ENCODE measurements at regions not wholly inside any gene's neighbourhood (a gene's known extent, or its start where the extent isn't known, plus 50 kb on each side); places are given as distances from the start of the nearest gene placed in this dataset.

DNA sequence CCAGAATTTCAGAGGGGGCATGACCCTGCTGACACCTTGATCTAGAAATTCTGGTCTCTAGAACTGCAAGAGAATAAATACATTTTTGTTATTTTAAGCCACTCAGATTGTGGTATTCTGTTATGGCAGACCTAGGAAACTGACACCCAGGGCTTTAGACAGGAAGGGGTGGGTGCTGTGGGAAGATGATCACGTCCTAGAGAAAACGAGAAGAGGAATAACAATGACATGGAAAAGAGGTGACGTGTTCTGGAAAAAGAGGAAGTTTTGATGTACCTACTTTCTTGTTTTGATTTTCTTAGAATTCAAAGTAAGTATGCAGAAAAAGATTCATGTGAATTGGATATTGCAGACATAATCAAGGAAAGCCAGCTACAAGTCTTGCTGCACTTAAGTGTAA lies 232.9 kb upstream of the RUNX1 start:
- Histone ChIP-seq H4K8ac (replicated peaks; ENCODE audit: insufficient read length, low read depth, low read length) (no peak overlapping the region), H2AK5ac (ENCODE audit: insufficient read length, low read length) (no peak overlapping the region), H3K4me2 (ENCODE audit: insufficient read depth, insufficient read length, low read length) (no peak overlapping the region), H3K18ac (ENCODE audit: insufficient read length, low read depth, low read length) (no peak overlapping the region), H3K23ac (ENCODE audit: insufficient read length, low read depth, low read length) (no peak overlapping the region), H3K14ac (ENCODE audit: insufficient read depth, low read length) (no peak overlapping the region), H3T11ph (ENCODE audit: low read length) (no peak overlapping the region), H3K9ac (ENCODE audit: extremely low read depth, insufficient read length, low read length) (no peak overlapping the region), H2BK20ac (ENCODE audit: low read depth, low read length, poor library complexity, severe bottlenecking) (no peak overlapping the region), H3K9me3 (ENCODE audit: control insufficient read depth, low read depth, low read length) (no peaks in the 10 kb centered on the region), H3K27ac (ENCODE audit: insufficient read length, low read depth, low read length) (no peak overlapping the region), H3K23me2 (ENCODE audit: insufficient read length, low read depth, low read length, poor library complexity, severe bottlenecking) (no peaks in the 10 kb centered on the region), H2BK120ac (ENCODE audit: low read depth, low read length, poor library complexity, severe bottlenecking) (no peak overlapping the region), H4K20me1 (ENCODE audit: control insufficient read depth, insufficient read depth, insufficient read length) (no peaks in the 10 kb centered on the region), H2AFZ (ENCODE audit: low read length) (no peak overlapping the region), H3K79me2 (ENCODE audit: insufficient read depth, low read length) (no peaks in the 10 kb centered on the region), H3K4ac (ENCODE audit: low read depth, low read length) (no peak overlapping the region), H3K27me3 (ENCODE audit: insufficient read depth, low read length) (no peaks in the 10 kb centered on the region), H4K91ac (ENCODE audit: insufficient read length, low read depth, low read length) (no peak overlapping the region), H3K4me1 (ENCODE audit: insufficient read depth, low read length) (no peaks in the 10 kb centered on the region), H3K56ac (ENCODE audit: insufficient read length, low read depth, low read length) (no peak overlapping the region), H2BK15ac (ENCODE audit: low read depth, low read length) (no peak overlapping the region), H2BK12ac (ENCODE audit: insufficient read length, low read depth, low read length) (no peak overlapping the region), H3K79me1 (ENCODE audit: insufficient read depth, low read depth, low read length, poor library complexity, severe bottlenecking) (no peaks in the 10 kb centered on the region), H4K5ac (ENCODE audit: insufficient read length, low read depth, low read length) (no peak overlapping the region), H2BK5ac (ENCODE audit: insufficient read length, low read length) (no peak overlapping the region)
- Mint-ChIP-seq H3K4me3 (no peak overlapping the region), H3K27ac (no peak overlapping the region; a peak in 1 of 7 replicates), H3K27me3 (ENCODE audit: low read depth) (no peaks in the 10 kb centered on the region), H3K4me1 (peaks cover 7 to 12% of the 10 kb centered on the region in 2 experiments), H3K9me3 (peaks cover 5 to 7% of the 10 kb centered on the region in 2 experiments; a peak in 2 of 5 replicates), H3K36me3 (ENCODE audit: insufficient read depth in 1 of 3, low read depth in 3 of 3) (peaks cover 0 to 2% (median 0%) of the 10 kb centered on the region in 3 experiments; a peak in 1 of 7 replicates)
- TF ChIP-seq, protein P1, sequence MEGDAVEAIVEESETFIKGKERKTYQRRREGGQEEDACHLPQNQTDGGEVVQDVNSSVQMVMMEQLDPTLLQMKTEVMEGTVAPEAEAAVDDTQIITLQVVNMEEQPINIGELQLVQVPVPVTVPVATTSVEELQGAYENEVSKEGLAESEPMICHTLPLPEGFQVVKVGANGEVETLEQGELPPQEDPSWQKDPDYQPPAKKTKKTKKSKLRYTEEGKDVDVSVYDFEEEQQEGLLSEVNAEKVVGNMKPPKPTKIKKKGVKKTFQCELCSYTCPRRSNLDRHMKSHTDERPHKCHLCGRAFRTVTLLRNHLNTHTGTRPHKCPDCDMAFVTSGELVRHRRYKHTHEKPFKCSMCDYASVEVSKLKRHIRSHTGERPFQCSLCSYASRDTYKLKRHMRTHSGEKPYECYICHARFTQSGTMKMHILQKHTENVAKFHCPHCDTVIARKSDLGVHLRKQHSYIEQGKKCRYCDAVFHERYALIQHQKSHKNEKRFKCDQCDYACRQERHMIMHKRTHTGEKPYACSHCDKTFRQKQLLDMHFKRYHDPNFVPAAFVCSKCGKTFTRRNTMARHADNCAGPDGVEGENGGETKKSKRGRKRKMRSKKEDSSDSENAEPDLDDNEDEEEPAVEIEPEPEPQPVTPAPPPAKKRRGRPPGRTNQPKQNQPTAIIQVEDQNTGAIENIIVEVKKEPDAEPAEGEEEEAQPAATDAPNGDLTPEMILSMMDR (conservative IDR thresholded peaks at IDR 0.05), result no peak
- no CpG with 5 or more reads among the region's 3 CpGs for WGBS (ENCODE audit: extremely low coverage, insufficient read length, low lambda C conversion rate)
- no peak for DNase-seq

All from H9 (cell line).